Natural killer cell (primary cell): ENCODE measurements at regions not wholly inside any gene's neighbourhood (a gene's known extent, or its start where the extent isn't known, plus 50 kb on each side); places are given as distances from the start of the nearest gene placed in this dataset.

Experiments
- ATAC-seq, 3 donors: fragments of 150-1000 bp in 2 of 3; fragments of 200-7000 bp in 1 of 3; cut with Tn5 transposase; 1 replicate in 1 of 3; 2 replicates in 2 of 3; pipeline ENCODE4 v1.10.0; 2021; ENCODE audit warnings: mild to moderate bottlenecking in 2 of 3, moderate library complexity in 2 of 3
- DNase-seq, 2 donors: peaks; one replicate each; pipeline versions ENCODE4 v3.0.0 to v3.0.0-alpha.2; 2013 to 2021; ENCODE audit warnings: mixed read lengths in 1 of 2
- H3K27ac ChIP-seq: one replicate; pipeline ENCODE4 v1.5.1; 2013; ENCODE audit warnings: mild to moderate bottlenecking, low read length
- H3K27me3 ChIP-seq: one replicate; pipeline ENCODE4 v1.6.1; 2013; ENCODE audit warnings: low read length; ENCODE audit not compliant: control insufficient read depth, insufficient read depth
- H3K36me3 ChIP-seq: one replicate; pipeline ENCODE4 v1.6.1; 2013; ENCODE audit warnings: low read length; ENCODE audit not compliant: control insufficient read depth, insufficient read depth
- H3K4me1 ChIP-seq: one replicate; pipeline ENCODE4 v1.6.1; 2013; ENCODE audit warnings: low read length; ENCODE audit not compliant: control insufficient read depth, insufficient read depth
- H3K4me3 ChIP-seq: one replicate; pipeline ENCODE4 v1.5.1; 2013; ENCODE audit warnings: low read length
- H3K9me3 ChIP-seq: one replicate; pipeline ENCODE4 v1.6.1; 2013; ENCODE audit warnings: low read length; ENCODE audit not compliant: control insufficient read depth, insufficient read depth
- H3K27ac Mint-ChIP-seq, 2 donors: one replicate each; pipeline ENCODE4 v1.8.0; 2022; ENCODE audit warnings: mild to moderate bottlenecking in 2 of 2, mixed read lengths in 2 of 2, moderate library complexity in 1 of 2
- H3K27me3 Mint-ChIP-seq, 2 donors: one replicate each; pipeline ENCODE4 v1.8.0; 2022; ENCODE audit warnings: low read depth in 2 of 2, mixed read lengths in 2 of 2
- H3K36me3 Mint-ChIP-seq: one replicate; pipeline ENCODE4 v1.8.0; 2022; ENCODE audit warnings: mixed read lengths
- H3K4me1 Mint-ChIP-seq, 2 donors: one replicate each; pipeline ENCODE4 v1.8.0; 2022; ENCODE audit warnings: mixed read lengths in 2 of 2
- H3K4me3 Mint-ChIP-seq: one replicate; pipeline ENCODE4 v1.8.0; 2022; ENCODE audit warnings: mild to moderate bottlenecking, moderate library complexity, mixed read lengths
- H3K9me3 Mint-ChIP-seq, 2 donors: one replicate each; pipeline ENCODE4 v1.8.0; 2022; ENCODE audit warnings: mixed read lengths in 2 of 2
- WGBS: methylation state at CpG from one replicate; pipeline ENCODE4 v1.1.7; 2013; ENCODE audit warnings: missing lambda C conversion rate; ENCODE audit not compliant: insufficient coverage; 5-methylcytosine and 5-hydroxymethylcytosine counted together
- intact Hi-C: fragments of 100-400 bp; cut with micrococcal nuclease; formaldehyde crosslinking; loops from one replicate; pipeline ENCODE4 v1.14.2; 2022
- TF ChIP-seq, protein P1 (sequence below): fragments of 200-600 bp; IDR thresholded peaks from one replicate; pipeline ENCODE4 v1.8.0; 2022; ENCODE audit warnings: antibody characterized with exemption

DNA sequence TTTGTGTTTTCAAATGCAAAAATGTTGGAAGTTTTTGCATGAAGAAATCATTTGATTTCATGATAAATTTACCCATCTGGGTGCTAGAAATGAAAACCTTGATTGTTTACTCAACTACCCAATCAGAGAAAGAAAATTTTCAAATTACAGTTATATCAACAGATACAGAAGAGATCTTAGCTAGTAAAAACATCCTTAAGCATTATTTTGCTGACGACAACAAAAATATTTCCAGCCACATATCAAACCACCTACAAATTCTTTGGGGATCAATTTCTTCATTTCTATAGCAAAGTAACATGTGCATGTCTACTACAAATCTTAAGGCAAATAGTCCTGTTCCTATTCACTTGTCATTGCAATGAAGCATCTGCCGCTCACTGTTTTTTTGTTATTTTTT, 530.3 kb downstream of the ZIC1 start:
- WGBS: 90% methylated on average over 2 of the region's 2 CpGs
- ATAC-seq (no peak), DNase-seq (no peak)
- TF ChIP-seq, protein P1, sequence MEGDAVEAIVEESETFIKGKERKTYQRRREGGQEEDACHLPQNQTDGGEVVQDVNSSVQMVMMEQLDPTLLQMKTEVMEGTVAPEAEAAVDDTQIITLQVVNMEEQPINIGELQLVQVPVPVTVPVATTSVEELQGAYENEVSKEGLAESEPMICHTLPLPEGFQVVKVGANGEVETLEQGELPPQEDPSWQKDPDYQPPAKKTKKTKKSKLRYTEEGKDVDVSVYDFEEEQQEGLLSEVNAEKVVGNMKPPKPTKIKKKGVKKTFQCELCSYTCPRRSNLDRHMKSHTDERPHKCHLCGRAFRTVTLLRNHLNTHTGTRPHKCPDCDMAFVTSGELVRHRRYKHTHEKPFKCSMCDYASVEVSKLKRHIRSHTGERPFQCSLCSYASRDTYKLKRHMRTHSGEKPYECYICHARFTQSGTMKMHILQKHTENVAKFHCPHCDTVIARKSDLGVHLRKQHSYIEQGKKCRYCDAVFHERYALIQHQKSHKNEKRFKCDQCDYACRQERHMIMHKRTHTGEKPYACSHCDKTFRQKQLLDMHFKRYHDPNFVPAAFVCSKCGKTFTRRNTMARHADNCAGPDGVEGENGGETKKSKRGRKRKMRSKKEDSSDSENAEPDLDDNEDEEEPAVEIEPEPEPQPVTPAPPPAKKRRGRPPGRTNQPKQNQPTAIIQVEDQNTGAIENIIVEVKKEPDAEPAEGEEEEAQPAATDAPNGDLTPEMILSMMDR: no peak
- Mint-ChIP-seq H3K27me3 (no peaks in the 10 kb centered on the region), H3K4me1 (no peaks in the 10 kb centered on the region), H3K27ac (no peak overlapping the region), H3K36me3 (no peaks in the 10 kb centered on the region), H3K9me3 (peaks cover 0 to 4% of the 10 kb centered on the region in 2 donors), H3K4me3 (no peak overlapping the region)
- no peaks in the 10 kb centered on the region for H3K4me1 ChIP-seq
- intact Hi-C loops: no loop called here
- H3K36me3 ChIP-seq: no peaks in the 10 kb centered on the region
- H3K9me3 ChIP-seq: no peaks in the 10 kb centered on the region
- no peak overlapping the region for H3K4me3 ChIP-seq
- H3K27me3 ChIP-seq: no peaks in the 10 kb centered on the region
- no peak overlapping the region for H3K27ac ChIP-seq

DNA sequence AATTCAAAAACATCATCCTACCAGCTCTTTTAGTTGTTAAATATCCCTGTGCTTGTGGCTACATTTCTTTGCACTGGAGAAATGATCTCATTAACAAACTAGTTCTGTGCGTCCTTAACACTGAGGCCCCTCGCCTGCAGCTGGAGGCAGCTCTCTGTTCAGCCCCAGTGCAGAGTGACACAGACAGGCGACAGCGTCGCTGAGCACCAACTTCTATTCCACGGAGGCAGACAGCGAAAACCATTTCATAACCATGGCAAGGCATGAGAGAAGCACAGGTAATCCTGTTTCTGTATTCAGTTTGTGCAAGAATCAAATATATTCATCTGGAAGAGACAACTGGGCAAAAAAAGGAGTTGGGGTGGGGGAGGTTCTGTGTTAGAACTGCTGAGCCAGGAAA, 530.7 kb downstream of the ZIC1 start:
- H3K36me3 ChIP-seq: no peaks in the 10 kb centered on the region
- no peak overlapping the region for H3K4me3 ChIP-seq
- H3K4me1 Mint-ChIP-seq: no peaks in the 10 kb centered on the region
- peaks cover 0 to 4% of the 10 kb centered on the region in 2 donors for H3K9me3 Mint-ChIP-seq
- ATAC-seq: no peak
- no peaks in the 10 kb centered on the region for H3K9me3 ChIP-seq
- no peaks in the 10 kb centered on the region for H3K27me3 Mint-ChIP-seq
- no peaks in the 10 kb centered on the region for H3K27me3 ChIP-seq
- H3K4me3 Mint-ChIP-seq: no peak overlapping the region
- H3K4me1 ChIP-seq: no peaks in the 10 kb centered on the region
- intact Hi-C loops: no loop called here
- 64% methylated on average over 7 of the region's 7 CpGs for WGBS
- TF ChIP-seq, protein P1: no peak
- DNase-seq: no peak
- no peaks in the 10 kb centered on the region for H3K36me3 Mint-ChIP-seq
- no peak overlapping the region for H3K27ac ChIP-seq
- H3K27ac Mint-ChIP-seq: no peak overlapping the region

DNA sequence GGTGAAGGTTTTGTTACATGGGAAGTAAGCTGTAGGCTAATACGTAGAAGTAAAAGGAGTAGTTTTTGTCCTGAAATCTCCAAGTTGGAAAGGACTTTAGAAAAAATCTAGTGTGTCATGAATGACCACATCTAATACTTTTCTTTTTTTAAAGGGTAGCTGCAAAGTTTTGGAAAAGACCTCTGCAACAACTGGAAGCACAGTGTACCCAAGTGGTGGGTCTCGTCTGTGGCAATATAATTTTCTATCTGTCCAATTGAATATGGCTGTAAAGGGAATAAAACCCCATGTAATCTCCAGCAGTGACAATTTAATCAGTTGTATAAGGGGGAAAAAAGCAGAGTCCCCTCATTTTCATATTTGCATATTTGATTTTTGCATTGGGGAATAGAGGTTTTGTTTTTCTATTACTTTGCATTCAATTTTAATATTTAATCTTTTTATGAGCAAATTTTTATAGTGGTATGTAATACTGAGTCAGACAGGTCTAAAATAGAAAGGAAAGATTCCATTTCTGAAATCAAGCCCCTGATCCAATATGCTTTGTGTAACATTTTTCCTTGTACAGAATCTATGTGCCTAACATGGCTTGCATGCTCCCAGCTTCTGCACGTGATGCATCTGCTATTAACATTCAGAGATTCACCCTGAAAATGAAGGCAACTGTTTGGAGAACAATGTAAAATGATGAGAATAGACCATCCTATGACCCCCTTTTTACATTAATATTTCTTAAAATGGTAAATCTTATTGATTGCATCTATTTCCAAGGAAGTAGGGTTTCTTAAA, 531.4 kb downstream of the ZIC1 start:
- no peaks in the 10 kb centered on the region for H3K4me1 Mint-ChIP-seq
- H3K4me1 ChIP-seq: no peaks in the 10 kb centered on the region

More for the DNA sequence above, 531.4 kb downstream of the ZIC1 start:
- TF ChIP-seq, protein P1: no peak
- H3K27ac ChIP-seq: no peak overlapping the region
- Mint-ChIP-seq H3K36me3 (no peaks in the 10 kb centered on the region), H3K4me3 (no peak overlapping the region), H3K27me3 (no peaks in the 10 kb centered on the region), H3K27ac (no peak overlapping the region), H3K9me3 (peaks cover 0 to 5% of the 10 kb centered on the region in 2 donors)
- H3K4me3 ChIP-seq: no peak overlapping the region
- ATAC-seq (no peak), DNase-seq (no peak)
- no peaks in the 10 kb centered on the region for H3K27me3 ChIP-seq
- no peaks in the 10 kb centered on the region for H3K9me3 ChIP-seq
- H3K36me3 ChIP-seq: no peaks in the 10 kb centered on the region
- WGBS: 89% methylated on average over 3 of the region's 3 CpGs
- intact Hi-C loops: no loop called here
